ENCODE measurements at regions not wholly inside any gene's neighbourhood (a gene's known extent, or its start where the extent isn't known, plus 50 kb on each side); places are given as distances from the start of the nearest gene placed in this dataset.

DNA sequence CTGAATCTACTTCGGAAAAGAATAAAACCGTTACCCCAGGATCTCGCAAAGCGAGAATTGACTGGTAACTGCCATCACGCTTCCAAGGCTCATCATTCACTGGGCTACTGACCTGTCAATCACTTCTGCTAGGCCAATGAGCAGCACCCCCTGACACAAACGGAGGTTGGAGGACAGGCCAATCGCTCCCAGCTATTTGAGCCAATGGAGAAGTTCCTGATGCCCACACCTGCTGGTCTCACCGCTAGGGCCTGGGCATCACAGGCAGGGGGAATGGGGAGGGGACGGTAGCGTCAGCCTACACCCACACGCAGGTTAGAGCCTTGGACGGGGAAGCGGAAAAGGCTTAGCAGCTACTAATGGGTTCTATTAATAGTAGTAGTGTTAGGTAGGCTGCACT is 56.7 kb upstream of the CHST1 start:
- Histone ChIP-seq H3K36me3 (ENCODE audit: control insufficient read depth in 2 of 4, insufficient read depth in 4 of 4, low read length in 3 of 4) (no peaks in the 10 kb centered on the region), H2BK5ac (ENCODE audit: low read depth, low read length) (no peak overlapping the region), H3K27ac (ENCODE audit: low read depth, low read length) (no peak overlapping the region), H4K20me1 (replicated peaks in 1 of 2; ENCODE audit: control insufficient read depth in 1 of 2, insufficient read depth in 2 of 2, low read length in 2 of 2) (no peaks in the 10 kb centered on the region), H3K4ac (replicated peaks; ENCODE audit: insufficient read length, low read depth, low read length) (no peak overlapping the region), H3K9me3 (ENCODE audit: insufficient read depth in 2 of 2, low read depth in 1 of 2, low read length in 1 of 2) (no peaks in the 10 kb centered on the region), H3K27me3 (replicated peaks in 1 of 4; ENCODE audit: control insufficient read depth in 3 of 4, extremely low read depth in 1 of 4, insufficient read depth in 3 of 4, low read length in 3 of 4) (no peaks in the 10 kb centered on the region; a peak in 1 of 7 replicates), H3K4me3 (ENCODE audit: extremely low read depth in 1 of 4, insufficient read depth in 2 of 4, low read depth in 3 of 4, low read length in 4 of 4) (no peak overlapping the region), H2BK120ac (replicated peaks; ENCODE audit: low read depth, low read length) (no peak overlapping the region), H2BK12ac (ENCODE audit: low read depth, low read length) (no peak overlapping the region), H2AK5ac (ENCODE audit: low read depth, low read length) (no peak overlapping the region), H4K8ac (ENCODE audit: extremely low read depth, insufficient read depth, low read length) (peak overlapping the region; percentile 47), H3K79me1 (ENCODE audit: low read depth, low read length) (no peaks in the 10 kb centered on the region), H4K91ac (replicated peaks; ENCODE audit: insufficient read length, low read length) (no peak overlapping the region), H3K56ac (replicated peaks; ENCODE audit: insufficient read length, low read depth, low read length) (no peak overlapping the region), H2AFZ (ENCODE audit: low read length) (peak overlapping the region; percentile 26; the same call in 1 of the 2 replicates), H3K79me2 (ENCODE audit: control insufficient read depth in 1 of 2, insufficient read depth in 2 of 2, low read length in 2 of 2) (no peaks in the 10 kb centered on the region), H3K14ac (ENCODE audit: insufficient read length) (no peak overlapping the region), H3K23me2 (ENCODE audit: low read depth, low read length) (no peaks in the 10 kb centered on the region; the same call in 1 of the 2 replicates), H2BK15ac (ENCODE audit: low read length) (no peak overlapping the region), H3K9ac (replicated peaks in 1 of 4; ENCODE audit: extremely low read depth in 1 of 4, low read depth in 3 of 4, low read length in 3 of 4) (no peak overlapping the region), H3K4me1 (replicated peaks in 1 of 4; ENCODE audit: control insufficient read depth in 3 of 4, insufficient read depth in 4 of 4, low read length in 3 of 4) (peaks cover 4 to 14% (median 10%) of the 10 kb centered on the region in 4 experiments; a peak in 6 of 7 replicates), H3K23ac (ENCODE audit: insufficient read length) (no peak overlapping the region), H3K4me2 (ENCODE audit: insufficient read depth in 1 of 2, low read depth in 2 of 2, low read length in 2 of 2) (peak overlapping the region in 1 of 2 experiments; percentile 17; a peak in 1 of 4 replicates), H4K5ac (ENCODE audit: insufficient read length, low read depth, low read length) (no peak overlapping the region), H3K18ac (ENCODE audit: extremely low read depth, low read length) (no peak overlapping the region), H2BK20ac (ENCODE audit: low read length) (no peak overlapping the region)
- 71% methylated on average over 13 of the region's 13 CpGs; no CpG with 5 or more reads in 1 of the 2 experiments for WGBS, 2 experiments (ENCODE audit: extremely low coverage in 1 of 2, insufficient coverage in 1 of 2, insufficient read length in 1 of 2, insufficient replicate concordance in 2 of 2, low coverage in 1 of 2, low lambda C conversion rate in 2 of 2, missing lambda C conversion rate in 1 of 2)
- DNase-seq (ENCODE audit: low read depth in 1 of 2, low spot score in 2 of 2), result peak; percentile 17 to 67
- peak; percentile 94 for FAIRE-seq
- POLR2A ChIA-PET (ENCODE audit: partially characterized antibody), result no interaction called here
- CTCF ChIA-PET (ENCODE audit: partially characterized antibody), result interaction anchor here (1.0 to 4.0 kb wide), 5 partner anchors 12 to 150 kb away, joined by 3 to 29 read pairs (median 3); no protein-coding TSS in a partner anchor
- no peak for TF ChIP-seq BACH1 (IDR thresholded peaks at IDR 0.05; ENCODE audit: low read length)
- TF ChIP-seq NANOG (IDR thresholded peaks at IDR 0.05; ENCODE audit: insufficient read depth, low read depth, low read length, poor library complexity, severe bottlenecking), result no peak
- TF ChIP-seq JUND (IDR thresholded peaks at IDR 0.05; ENCODE audit: low read length), result no peak
- peak; percentile 26; the same call in 1 of the 2 replicates for TF ChIP-seq CREB1 (IDR thresholded peaks at IDR 0.05)
- TF ChIP-seq CHD2 (IDR thresholded peaks at IDR 0.05; ENCODE audit: low read length), result peak; percentile 87
- TF ChIP-seq RBBP5 (IDR thresholded peaks at IDR 0.05; ENCODE audit: borderline replicate concordance, low read depth, low read length), result no peak
- TF ChIP-seq EP300 (IDR thresholded peaks at IDR 0.05; ENCODE audit: borderline replicate concordance in 1 of 2, low read depth in 2 of 2, low read length in 2 of 2), result no peak
- no peak for TF ChIP-seq JUN (IDR thresholded peaks at IDR 0.05; ENCODE audit: low read depth, low read length)
- TF ChIP-seq, protein P1, sequence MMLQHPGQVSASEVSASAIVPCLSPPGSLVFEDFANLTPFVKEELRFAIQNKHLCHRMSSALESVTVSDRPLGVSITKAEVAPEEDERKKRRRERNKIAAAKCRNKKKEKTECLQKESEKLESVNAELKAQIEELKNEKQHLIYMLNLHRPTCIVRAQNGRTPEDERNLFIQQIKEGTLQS (IDR thresholded peaks at IDR 0.05; ENCODE audit: insufficient read depth, low read depth, low read length), result no peak
- no peak for TF ChIP-seq POU5F1 (IDR thresholded peaks at IDR 0.05; ENCODE audit: low read depth, low read length)
- no peak for TF ChIP-seq KDM5A (IDR thresholded peaks at IDR 0.05; ENCODE audit: low read length)
